HG02623 (cell line): ENCODE measurements at regions not wholly inside any gene's neighbourhood (a gene's known extent, or its start where the extent isn't known, plus 50 kb on each side); places are given as distances from the start of the nearest gene placed in this dataset.

Source experiments
- ATAC-seq: cut with Tn5 transposase; IDR thresholded peaks from one replicate; pipeline ENCODE4 v1.9.1; 2021; ENCODE audit warnings: moderate library complexity; ENCODE audit not compliant: unreplicated experiment

DNA sequence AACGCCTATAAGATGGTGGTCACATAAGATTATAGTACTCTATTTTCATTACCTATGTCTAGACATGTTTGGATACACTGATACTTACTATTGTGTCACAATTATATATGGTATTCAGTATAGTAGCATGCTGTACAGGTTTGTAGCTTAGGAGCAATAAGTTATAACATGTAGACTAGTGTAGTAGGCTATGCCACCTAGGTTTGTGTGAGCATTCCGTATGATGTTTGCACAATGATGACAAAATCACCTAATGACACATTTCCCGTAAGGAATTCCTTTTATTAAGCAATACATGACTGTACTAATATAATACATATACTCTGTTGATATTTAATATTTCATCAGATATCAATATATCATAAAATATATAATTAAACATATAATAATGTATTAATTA lies 540.7 kb downstream of the BMP2 start:
- ATAC-seq = no peak

DNA sequence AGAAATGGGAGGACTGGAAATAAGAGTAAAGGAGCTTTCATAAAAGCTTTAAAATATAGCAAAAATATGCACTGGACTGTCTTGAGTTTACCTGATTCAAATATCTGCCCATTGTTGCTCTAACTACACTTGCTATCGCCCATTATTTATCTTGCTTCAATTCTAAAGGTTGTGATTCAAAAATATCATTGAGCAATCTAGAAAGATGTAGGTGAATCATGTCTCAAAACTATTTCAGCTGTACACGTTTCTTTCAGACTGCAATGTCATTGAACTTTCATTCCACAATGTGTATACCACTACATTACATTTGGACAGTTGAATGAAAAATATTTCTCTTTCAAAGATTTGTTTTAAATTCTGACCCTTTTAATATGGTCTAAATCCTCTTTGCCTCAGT lies 545.6 kb downstream of the BMP2 start:
- ATAC-seq = no peak

DNA sequence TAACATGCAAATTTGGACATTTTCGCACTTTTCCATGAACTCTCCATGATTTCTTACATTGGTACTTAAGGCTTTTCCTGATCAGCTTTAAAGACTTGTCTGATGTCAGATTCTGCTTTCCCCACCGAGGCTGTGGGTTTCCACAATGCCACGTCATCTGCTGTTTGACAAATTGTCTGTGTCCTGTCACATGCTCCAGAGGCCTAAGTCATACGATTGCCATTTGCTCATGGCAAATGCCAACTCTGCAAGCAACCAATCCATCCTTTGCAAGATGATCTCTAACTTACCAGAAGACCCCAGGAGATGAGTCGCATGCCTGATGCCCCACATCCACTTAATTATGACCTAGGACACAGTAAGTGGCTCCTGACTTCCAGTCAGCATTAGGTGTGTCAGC lies 556.5 kb downstream of the BMP2 start:
- ATAC-seq = no peak

DNA sequence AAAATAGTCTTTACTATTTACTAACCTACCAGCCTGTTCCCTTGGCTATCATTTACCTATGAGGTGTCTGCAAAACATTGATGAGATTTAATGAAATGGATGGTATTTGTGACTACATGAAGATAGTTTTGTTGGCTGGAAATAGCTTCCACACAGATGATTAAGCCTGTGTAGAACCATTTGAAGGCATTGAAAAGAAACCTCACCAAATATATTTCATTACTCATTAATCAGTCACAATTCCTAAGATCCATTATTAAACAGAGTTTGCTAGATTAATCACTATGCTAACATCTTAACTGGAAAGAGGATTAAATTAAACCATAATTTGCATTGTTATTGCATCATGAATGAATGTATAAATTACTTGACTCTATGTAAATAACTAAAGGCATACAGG lies 560.3 kb downstream of the BMP2 start:
- no peak for ATAC-seq

DNA sequence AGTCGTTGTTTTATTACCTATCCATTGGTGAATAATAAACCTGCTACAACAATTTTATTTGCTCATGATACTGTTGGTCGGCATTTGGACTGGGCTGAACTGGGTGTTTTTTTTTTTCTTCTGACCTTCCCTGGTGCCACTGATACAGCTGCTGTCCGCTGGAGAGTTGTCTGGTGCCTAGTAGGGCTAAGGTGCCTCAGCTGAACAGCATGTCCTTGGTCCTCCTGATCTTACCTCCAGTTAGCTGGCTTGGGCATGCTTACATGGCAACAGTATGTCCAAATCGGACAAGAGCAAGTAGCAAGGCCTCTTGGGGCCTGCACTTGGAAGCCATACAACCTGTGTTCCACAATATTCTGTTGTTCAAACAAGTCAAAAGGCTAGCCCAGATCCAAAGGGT lies 563.4 kb downstream of the BMP2 start:
- no peak for ATAC-seq

DNA sequence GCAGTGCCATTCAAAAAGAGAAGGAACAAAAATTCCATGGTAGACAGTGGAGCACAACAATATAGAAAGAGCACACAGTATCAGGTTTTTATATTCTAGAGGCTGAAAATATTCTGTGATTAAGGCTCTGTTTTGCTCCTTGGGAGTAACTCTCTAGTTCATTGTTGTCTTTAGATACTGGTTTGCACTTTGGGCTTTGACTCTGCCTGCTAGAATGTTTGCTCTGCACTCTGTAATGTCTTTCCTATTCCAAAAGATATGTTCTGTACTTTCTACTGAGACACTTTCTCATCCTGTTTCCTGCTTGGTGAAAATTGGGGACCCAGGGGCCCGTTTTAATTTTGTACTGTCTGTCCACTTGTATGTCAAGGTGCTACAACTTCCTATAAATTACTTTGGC lies 564.7 kb downstream of the BMP2 start:
- no peak for ATAC-seq

DNA sequence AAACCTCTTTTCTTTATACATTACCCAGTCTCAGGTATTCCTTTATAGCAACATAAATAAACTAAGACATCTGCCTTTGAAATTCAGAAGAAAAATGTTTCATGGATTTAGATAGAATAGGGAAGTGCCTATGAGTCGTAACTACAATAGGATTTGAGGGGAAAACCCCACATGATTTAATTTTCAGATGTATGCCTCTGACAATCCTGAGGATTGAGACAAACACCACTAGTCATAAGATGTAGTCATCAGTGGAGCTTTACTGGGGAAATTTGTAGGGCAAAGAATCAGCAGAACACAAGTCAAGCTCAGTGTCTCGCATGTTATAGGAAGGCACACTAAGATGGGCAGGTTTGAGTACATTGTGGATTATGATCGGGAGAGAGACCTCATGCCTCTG lies 566.4 kb downstream of the BMP2 start:
- ATAC-seq = no peak

DNA sequence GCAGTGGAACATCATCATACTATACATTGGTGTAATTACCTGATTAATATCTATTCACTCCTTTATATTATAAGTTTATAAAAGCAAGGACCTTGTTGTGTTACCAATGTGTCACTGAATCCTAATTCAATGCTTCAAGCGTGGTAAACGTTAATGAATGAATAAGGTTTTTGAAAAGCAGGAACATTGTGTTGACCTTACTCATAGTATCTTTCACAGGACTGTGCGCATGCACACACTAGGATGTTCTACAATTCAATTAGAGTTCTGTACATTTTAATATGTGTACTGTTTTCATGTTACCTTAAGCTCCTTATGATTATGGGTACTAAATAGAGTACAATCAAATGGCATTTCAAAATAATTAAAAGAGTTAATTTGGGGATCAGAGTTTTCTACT lies 578.5 kb downstream of the BMP2 start:
- no peak for ATAC-seq

DNA sequence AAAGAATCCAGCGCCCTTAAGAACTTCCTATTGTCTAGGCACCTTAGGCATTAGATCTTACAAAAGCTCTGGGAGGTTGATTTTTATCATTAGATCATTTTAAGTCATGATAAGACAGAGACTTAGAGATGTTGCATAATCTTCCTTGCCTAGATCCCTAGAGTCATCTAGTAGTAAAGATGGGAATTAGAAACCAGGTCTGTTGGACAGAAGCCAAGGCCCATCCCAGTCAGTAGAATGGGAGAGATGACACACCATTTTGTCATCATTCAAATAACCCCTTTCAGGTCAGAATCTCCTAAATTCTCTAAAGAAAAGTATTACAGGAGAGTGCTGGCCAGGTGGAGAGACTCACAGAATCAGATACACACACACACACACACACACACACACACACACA lies 579.1 kb downstream of the BMP2 start:
- ATAC-seq = no peak

DNA sequence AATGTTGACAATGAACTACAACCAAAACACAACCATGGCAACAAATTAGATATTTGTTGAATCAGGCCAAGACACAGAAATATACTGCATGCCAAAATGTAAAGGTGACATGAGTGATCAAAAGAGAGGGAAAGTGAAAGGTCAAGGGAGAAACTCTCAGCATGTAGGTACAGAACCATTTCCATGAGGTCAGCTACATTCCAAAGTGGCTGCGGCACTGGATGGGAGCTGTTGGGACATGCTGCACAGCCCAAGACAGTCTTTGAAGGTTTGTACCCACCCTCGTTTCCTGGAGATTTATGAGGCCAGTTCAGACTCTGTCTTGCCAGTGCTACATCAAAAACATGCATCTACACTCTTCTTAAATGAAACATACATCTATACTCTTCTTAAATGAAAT lies 579.9 kb downstream of the BMP2 start:
- ATAC-seq = no peak

DNA sequence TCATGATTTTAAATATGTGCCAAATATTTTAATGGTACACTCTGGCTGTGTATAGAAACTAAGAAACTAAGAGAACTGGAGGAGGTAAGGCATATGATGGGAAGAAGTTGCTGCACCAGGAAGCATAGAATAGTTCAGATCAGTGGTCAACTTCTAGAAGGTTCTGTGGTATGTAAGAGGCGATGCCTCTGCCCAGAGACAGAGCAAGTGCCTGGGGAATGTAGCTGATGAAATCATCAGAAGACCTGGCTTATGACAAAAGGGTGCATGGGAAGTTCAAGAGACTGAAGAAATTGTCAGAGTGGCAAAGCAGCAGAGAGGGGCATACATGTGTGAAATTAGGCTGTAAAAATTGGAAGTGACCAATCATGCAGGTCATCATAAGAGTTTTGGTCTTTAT lies 580.8 kb downstream of the BMP2 start:
- no peak for ATAC-seq

DNA sequence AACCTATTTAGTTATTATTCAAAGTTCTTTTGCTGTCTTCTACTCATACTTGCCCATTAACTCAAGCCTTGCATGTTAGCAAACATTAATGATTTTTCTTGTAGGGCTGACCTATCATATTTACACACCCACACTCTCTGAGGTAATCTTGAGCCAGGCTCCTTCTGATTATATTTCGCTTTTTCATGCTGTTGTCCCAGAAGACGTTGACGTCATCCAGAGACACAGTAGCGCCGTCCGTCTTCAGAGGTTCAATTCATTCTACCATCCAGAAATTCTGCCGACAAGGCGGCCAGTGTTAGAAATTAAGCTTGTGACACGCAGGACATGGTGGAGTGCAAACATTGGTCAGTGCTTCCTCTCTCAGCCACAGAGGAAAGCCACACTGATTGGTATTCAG lies 584.7 kb downstream of the BMP2 start:
- ATAC-seq = no peak

DNA sequence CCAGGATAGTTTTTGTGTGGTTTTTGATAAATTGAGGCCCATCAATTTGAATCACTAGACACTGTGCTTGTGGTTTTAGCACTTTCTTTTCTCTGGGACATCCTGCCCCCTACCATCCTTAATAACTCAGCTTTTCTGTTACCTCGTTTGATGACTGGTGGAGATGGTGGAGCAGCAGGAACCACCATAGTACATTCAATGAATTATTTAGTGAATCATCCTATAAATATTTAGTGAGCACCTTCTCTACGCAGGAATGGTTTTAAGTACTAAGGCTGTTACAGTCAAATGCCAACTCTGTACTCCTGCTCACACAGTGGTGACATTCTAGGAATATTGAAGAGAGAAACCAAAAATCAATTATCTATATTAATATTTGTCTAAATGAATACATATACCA lies 585.2 kb downstream of the HAO1 start:
- ATAC-seq = no peak

DNA sequence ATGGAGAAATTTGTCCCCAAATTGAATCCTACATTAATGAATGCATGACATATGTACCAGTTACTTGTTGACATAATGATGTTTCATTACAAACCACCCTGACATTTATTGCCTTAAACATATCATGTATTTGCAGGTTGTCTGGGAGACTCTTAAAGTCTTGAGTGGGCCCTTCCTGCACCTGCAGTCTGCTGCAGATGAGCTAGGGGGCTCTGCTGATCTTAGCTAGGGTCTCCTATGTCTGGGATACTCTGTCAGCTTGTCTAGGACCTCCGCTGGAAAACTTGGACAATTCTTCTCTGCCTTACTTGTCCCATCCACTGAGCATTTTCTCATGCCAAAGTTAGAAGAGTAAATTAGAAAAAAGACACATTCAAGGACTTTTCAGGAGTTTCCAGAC lies 581.6 kb downstream of the HAO1 start:
- no peak for ATAC-seq

DNA sequence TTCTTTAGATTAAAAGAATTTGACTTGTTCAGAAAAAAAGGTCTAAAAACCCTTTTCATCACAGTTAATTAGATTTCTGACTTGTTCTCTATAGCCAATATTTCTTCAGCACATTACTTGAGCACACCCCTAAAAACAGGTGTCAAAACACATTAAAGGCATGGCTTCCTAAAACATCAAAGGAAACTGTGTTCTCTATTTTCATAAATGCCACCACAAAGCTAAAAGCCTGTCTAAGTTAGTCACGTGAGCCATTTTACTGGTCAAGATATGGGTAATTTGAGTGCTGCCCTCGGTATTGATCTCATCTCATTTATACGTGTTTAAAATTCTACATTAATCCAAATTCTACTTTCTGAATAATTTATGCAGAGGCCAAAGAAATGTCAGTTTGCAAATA lies 580.5 kb downstream of the HAO1 start:
- ATAC-seq = no peak

DNA sequence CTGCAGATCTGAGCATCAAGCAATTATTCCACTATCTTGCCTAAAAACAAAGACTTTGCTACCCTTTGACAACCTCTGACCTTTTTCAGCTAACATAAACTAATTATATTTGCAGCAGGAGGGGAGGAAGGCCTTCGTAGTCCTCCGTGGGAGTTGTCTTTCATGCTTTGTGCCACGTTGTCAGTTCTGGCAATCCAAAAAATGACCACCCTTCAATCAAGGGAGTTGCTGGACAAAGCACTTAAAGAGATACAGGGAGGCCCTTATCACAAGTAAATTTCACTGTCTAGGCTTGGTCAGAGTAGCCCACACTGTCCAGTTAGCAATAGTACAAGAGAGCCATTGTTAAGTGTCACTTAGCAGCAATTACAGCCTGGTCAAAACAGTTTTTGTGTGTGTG lies 578.9 kb downstream of the HAO1 start:
- no peak for ATAC-seq

DNA sequence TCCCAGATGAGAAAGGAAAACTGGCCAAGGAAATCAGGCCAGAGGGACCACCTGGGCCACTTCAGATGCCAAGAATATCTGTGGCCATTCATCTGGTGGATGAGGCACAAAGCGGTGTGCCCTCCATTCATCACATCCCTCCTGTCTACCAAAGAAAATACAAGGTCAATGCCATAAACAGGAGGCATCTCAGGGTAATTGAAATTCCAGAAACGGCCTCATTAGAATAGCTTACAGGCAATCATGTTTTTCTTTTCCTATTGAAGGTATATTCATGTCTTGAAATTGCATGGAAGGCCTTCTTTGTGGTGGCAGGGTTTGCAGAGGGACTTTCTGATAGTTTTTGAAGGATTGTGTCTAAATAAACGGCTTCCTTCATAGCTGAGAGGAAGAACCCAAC lies 578.3 kb downstream of the HAO1 start:
- no peak for ATAC-seq

DNA sequence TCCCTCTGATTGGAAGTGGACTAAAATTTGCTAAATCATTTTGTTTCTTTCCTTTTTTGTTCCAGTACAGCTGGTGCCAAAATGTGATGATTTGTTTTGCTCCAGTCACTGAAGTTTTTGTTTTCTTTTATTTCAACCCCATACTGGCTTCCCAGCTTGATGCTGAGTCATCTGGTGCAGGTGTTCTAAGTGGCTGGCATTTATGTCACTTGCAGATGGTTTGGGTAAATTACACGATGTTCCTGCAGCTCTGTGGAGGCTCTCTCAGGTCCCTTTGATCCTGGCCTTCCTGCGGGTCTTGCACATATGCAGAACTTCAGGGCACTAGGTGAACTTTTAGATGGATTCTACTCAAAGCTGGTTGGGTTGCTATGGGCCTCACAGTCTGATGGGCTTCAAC lies 577.7 kb downstream of the HAO1 start:
- no peak for ATAC-seq

DNA sequence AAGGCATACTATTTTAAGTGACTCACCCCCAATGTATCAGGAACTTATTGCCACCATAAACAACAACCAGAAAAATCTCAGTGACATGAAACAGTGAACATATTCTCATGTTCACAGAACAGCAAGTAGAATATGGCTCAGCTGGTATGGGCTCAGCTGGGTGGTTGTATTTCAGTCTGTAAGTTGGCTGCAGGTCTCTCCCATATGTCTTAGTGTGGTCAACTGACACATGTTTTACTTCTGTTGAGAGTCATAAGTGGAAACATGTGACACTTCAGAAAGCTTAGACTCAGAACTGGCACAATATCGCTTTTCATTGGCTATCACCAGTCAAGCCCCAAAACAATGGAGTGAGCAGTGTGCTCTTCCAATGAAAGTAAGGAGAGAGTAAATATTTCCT lies 574.1 kb downstream of the HAO1 start:
- ATAC-seq = no peak

DNA sequence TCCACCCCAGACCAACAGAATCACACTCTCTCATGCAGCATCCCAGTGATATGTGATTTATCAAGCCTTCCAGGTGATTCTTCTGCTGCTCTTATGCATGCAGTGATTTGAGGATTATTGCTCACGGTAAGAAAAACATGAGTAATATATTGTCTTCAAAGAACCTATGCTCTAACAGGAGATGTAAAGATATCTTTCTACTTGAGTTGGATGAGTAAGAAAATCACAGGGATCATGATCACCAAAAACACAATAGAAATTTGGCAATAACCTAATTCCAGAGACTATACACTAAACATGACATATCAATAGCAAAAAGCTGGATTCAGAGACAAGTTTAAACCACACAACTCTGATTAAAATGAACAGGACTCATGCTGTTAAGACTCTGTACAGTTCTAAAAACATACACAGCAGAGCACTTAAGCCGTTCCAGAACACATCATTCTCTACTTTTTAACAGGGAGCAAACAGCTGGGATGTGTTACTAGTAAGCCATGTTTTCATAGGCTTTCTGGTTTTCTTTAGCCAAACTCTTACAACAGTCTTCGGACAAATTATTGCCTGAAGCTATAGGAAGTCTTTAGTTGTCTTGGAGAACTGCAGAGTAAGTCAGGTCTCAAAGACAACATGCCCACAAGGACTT lies 568.6 kb downstream of the HAO1 start:
- no peak for ATAC-seq

DNA sequence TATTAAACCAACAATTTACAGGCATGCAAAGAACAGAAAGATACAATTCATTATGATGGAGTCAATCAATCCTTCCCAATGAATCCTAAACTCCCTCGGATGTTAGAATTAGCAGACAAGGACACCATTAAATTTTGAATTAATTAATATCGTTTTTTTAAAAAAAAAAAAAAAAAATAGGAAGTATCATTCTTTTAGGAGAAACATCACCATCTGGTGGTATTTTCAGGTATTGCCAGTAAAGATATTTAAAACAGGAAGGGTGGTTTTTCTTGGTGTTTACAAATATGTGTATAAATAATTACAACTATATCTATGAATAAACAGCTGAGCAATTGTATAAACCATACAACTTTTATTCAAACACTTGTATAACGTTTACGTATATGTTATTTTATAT lies 564.4 kb downstream of the HAO1 start:
- no peak for ATAC-seq

DNA sequence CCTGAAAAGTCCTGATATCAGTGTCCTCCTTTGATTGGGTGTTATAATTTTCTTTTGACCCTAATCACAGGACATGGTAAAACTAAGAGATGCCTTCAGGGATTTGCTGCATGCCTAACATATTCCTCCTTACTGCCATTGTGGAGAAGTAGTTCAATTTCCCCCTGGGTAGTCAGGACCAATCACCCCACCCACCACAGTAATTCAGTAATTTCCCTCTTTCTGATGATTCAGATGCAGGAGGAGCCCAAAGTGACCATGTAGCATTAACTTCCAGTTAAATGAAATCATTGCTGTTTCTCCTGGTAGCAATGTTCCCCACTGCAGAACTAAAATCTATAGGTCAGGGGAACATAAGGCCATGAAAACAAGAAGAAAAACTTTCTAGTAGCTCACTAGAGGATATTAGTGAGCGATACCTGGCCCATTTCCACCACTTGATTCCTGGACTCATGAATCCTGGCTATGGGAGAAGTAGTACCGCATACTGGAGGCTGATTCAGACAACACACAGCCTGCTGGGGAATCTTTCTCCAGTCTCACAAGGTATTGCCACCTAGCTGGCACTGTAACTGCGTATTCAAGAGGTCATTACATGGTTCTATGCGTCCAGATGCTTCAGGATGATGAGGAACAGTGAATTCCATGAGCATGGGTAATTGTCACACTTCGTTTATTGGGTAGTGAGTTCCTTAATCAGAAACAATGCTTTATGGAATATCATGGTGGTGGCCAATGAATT lies 561.2 kb downstream of the HAO1 start:
- no peak for ATAC-seq

DNA sequence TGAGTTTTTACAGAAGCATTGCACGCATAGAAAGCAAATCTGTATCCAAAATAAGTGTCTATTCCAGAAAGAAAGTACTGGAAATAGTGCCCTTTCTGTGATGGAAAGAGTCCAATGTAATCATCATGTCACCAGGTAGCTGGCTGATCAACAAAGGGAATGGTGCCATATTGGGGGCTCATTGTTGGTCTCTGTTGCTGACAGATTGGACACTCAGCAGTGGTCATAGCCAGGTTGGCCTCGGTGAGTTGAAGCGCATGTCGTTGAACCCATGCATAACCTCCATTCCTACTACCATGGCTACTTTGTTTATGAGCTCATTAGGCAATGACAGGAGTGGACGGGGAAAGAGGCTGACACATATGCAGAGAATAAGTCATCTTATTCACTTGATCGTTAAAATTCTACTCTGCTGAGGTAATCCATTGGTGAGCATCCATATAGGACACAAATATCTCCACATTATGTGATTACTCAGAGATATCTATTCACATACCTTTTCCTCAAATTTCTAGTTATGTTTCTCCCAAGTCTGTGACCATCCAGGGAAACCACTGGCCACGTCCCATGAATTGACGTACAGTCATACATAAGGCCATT lies 560.5 kb downstream of the HAO1 start:
- ATAC-seq = no peak
